Thoracic aorta (tissue), 2 donors: ENCODE measurements at regions not wholly inside any gene's neighbourhood (a gene's known extent, or its start where the extent isn't known, plus 50 kb on each side); places are given as distances from the start of the nearest gene placed in this dataset.

ENCODE experiments used
- ATAC-seq: fragments of 150-250 bp; one replicate; pipeline ENCODE4 v1.8.0; 2017; ENCODE audit warnings: low read depth; ENCODE audit not compliant: insufficient number of reproducible peaks, low FRiP score
- DNase-seq: peaks from one replicate; pipeline ENCODE4 v3.0.0-alpha.2; 2020; ENCODE audit warnings: low spot score
- H3K27ac ChIP-seq, 2 donors: fragments of 200-600 bp; sonication (generic); 1 replicate in 1 of 2; 2 replicates in 1 of 2; pipeline ENCODE4 v1.5.1; 2016; ENCODE audit warnings: mild to moderate bottlenecking in 2 of 2, moderate library complexity in 2 of 2
- H3K27me3 ChIP-seq: fragments of 200-600 bp; sonication (generic); replicated peaks from 2 replicates; pipeline ENCODE4 v1.6.0; 2016; ENCODE audit warnings: mild to moderate bottlenecking; ENCODE audit not compliant: insufficient read depth
- H3K36me3 ChIP-seq: fragments of 200-600 bp; sonication (generic); one replicate; pipeline ENCODE4 v1.5.1; 2016
- H3K4me1 ChIP-seq, 2 donors: fragments of 200-600 bp; sonication (generic); 1 replicate in 1 of 2; 2 replicates in 1 of 2; pipeline versions ENCODE4 v1.5.1 to v1.6.0; 2016; ENCODE audit warnings: low read depth in 2 of 2, mild to moderate bottlenecking in 1 of 2; ENCODE audit not compliant: control insufficient read depth in 1 of 2
- H3K4me3 ChIP-seq: fragments of 200-600 bp; sonication (generic); 2 replicates; pipeline ENCODE4 v1.5.1; 2016; ENCODE audit warnings: mild to moderate bottlenecking
- H3K9me3 ChIP-seq: fragments of 200-600 bp; sonication (generic); 2 replicates; pipeline ENCODE4 v1.5.1; 2016
- TF ChIP-seq, protein P1 (sequence below): fragments of 200-600 bp; sonication (generic); IDR thresholded peaks from one replicate; pipeline ENCODE4 v1.5.1; 2019; ENCODE audit warnings: antibody characterized with exemption

DNA sequence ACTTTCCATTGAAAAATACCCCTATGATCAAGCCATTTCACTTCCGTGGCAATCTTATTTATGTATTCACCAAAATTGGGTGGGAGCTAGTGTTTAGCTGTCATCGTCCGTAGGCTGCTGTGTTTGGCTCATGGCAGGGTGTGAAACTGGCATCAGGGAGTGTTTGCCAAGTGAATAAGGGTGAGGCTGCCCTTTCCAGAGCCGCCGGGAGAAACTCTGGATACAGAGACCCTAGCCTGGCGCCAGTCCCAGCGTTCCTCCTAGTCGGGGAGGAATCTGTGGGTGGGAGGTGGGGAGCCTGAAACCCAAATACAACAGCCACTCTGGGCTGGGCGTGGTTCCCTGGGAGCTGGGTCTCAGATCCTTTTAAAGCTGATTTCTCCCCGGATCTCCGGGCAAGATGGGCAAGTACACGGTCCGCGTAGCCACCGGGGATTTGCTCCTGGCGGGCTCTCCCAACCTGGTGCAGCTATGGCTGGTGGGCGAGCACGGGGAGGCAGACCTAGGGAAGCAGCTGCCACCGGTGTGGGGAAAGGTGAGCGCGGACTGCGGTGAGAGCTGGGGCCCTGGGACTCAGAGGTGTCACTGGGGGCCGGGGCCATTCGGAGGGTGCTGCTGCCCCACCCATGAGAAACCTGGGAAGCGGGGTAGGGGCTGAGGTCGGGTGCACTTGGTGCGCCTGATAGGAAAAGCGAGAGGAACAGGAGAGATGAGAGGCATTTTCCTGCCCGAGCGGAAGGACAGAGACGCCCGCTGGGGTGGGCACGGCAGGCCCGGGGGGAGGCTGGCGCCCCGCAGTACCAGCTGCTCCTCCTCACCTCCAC lies 62.1 kb upstream of the TEKT1 start:
- H3K4me3 ChIP-seq = no peak overlapping the region

DNA sequence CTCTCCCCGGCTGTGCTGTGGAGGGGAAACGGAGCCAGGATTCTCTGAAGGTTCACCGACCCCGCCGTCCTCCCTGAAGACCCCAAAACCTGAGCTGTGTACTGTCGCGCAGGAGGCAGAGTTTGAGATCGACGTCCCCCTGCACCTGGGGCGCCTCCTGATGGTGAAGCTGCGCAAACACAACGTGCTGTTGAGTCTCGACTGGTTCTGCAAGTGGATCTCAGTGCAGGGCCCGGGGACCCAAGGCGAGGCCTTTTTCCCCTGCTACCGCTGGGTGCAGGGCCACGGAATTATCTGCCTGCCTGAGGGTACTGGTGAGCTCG lies 62.6 kb upstream of the TEKT1 start:
- DNase-seq (no peak), ATAC-seq (no peak)
- no peaks in the 10 kb centered on the region for H3K4me1 ChIP-seq
- H3K4me3 ChIP-seq = no peak overlapping the region
- H3K9me3 ChIP-seq = no peaks in the 10 kb centered on the region
- TF ChIP-seq, protein P1, sequence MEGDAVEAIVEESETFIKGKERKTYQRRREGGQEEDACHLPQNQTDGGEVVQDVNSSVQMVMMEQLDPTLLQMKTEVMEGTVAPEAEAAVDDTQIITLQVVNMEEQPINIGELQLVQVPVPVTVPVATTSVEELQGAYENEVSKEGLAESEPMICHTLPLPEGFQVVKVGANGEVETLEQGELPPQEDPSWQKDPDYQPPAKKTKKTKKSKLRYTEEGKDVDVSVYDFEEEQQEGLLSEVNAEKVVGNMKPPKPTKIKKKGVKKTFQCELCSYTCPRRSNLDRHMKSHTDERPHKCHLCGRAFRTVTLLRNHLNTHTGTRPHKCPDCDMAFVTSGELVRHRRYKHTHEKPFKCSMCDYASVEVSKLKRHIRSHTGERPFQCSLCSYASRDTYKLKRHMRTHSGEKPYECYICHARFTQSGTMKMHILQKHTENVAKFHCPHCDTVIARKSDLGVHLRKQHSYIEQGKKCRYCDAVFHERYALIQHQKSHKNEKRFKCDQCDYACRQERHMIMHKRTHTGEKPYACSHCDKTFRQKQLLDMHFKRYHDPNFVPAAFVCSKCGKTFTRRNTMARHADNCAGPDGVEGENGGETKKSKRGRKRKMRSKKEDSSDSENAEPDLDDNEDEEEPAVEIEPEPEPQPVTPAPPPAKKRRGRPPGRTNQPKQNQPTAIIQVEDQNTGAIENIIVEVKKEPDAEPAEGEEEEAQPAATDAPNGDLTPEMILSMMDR = no peak
- peaks cover 7% of the 10 kb centered on the region for H3K27me3 ChIP-seq
- H3K36me3 ChIP-seq = no peaks in the 10 kb centered on the region
- H3K27ac ChIP-seq = no peak overlapping the region

More for the DNA sequence above, 62.1 kb upstream of the TEKT1 start:
- no peak overlapping the region for H3K27ac ChIP-seq
- DNase-seq = no peak
- H3K36me3 ChIP-seq = no peaks in the 10 kb centered on the region
- no peaks in the 10 kb centered on the region for H3K9me3 ChIP-seq
- TF ChIP-seq, protein P1 = no peak
- H3K4me1 ChIP-seq = no peaks in the 10 kb centered on the region
- peaks cover 7% of the 10 kb centered on the region for H3K27me3 ChIP-seq
- ATAC-seq = no peak

DNA sequence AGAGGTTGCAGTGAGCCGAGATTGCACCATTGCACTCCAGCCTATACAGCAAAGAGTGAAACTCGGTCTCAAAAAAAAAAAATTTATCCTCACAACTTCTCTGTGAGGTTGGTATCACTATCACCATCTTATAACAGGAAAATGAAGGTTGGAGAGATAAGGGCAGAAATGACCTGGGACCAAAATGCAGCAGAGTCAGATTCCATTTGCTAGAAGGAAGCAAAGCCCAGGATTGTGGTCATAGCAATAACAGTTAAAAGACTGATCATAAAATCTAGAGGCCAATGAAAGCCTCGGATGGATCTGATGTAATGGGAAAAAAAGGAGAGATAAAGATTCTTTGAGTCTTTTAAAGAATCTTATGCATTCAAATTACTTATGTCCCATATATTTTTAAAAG lies 69.6 kb upstream of the TEKT1 start:
- TF ChIP-seq, protein P1 = no peak
- no peak for ATAC-seq
- no peak overlapping the region for H3K4me3 ChIP-seq
- H3K4me1 ChIP-seq = no peaks in the 10 kb centered on the region
- no peaks in the 10 kb centered on the region for H3K27me3 ChIP-seq
- no peaks in the 10 kb centered on the region for H3K9me3 ChIP-seq
- H3K27ac ChIP-seq = no peak overlapping the region
- no peak for DNase-seq
- H3K36me3 ChIP-seq = no peaks in the 10 kb centered on the region

DNA sequence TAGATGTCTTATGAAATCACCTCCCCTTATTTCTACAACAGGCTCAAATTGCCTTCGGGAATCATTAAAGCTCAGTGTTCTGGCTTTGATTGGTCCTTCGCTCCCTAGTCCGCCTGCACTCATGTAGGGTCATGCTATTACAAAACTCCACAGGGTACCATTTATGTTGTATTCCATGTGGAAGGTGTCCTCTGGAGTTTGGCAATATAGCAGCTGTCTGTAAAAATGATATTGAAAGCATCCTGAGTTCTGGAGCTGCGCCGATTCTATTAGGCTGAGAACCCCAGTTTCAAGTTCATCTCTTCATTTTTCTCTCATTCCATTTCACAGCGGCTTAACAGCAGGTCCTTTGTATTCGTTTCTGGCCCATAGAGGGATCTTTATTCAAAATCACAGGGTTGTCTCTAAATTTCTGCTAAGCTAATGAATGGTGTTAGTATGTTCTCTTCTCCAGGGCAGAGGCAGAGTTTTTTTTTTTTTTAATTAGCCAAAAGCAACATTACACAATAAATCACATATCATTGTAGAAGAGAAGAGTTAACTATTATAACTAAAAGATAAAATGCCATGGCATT lies 71.9 kb upstream of the TEKT1 start:
- no peak for ATAC-seq
- no peaks in the 10 kb centered on the region for H3K9me3 ChIP-seq
- no peaks in the 10 kb centered on the region for H3K27me3 ChIP-seq
- H3K36me3 ChIP-seq = no peaks in the 10 kb centered on the region
- H3K27ac ChIP-seq = no peak overlapping the region
- no peaks in the 10 kb centered on the region for H3K4me1 ChIP-seq
- TF ChIP-seq, protein P1 = no peak
- no peak for DNase-seq
- H3K4me3 ChIP-seq = no peak overlapping the region

DNA sequence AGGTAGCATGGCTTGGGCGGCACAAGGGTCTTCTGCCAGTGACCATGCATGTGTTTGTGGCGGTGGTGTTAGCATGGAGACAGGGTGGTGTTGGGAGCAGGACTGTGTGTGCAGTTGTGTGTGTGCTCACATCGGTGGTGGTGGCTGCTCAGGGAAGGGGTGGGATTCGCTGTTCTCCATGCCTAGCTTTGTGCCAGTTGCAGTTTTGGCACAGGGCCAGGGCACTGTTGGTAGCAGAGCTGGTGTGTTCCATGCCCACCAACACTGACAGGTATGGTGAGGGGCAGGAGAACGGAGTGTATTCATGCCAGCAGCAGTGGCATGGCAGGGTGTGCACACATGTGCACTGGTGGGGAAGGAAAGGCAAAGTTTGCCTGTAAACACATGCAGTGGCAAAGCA lies 77.3 kb upstream of the TEKT1 start:
- H3K36me3 ChIP-seq = no peaks in the 10 kb centered on the region
- ATAC-seq (no peak), DNase-seq (no peak)
- no peaks in the 10 kb centered on the region for H3K27me3 ChIP-seq
- H3K9me3 ChIP-seq = no peaks in the 10 kb centered on the region
- no peaks in the 10 kb centered on the region for H3K4me1 ChIP-seq
- H3K4me3 ChIP-seq = no peak overlapping the region
- H3K27ac ChIP-seq = no peak overlapping the region
- TF ChIP-seq, protein P1 = no peak
